Neural progenitor cell (in vitro differentiated cells): ENCODE measurements at regions not wholly inside any gene's neighbourhood (a gene's known extent, or its start where the extent isn't known, plus 50 kb on each side); places are given as distances from the start of the nearest gene placed in this dataset.
"Not testable (repeated sequence)": the region's sequence is repeated elsewhere in the genome, so short reads cannot be mapped to it uniquely, and the experiment has no call there.

Experiments used
- EZH2 ChIP-seq: fragments of 200-600 bp; sonication (generic); IDR thresholded peaks from 2 replicates; pipeline ENCODE4 v1.6.1; 2017; ENCODE audit warnings: antibody characterized with exemption, mild to moderate bottlenecking, moderate library complexity
- EZH2phosphoT487 ChIP-seq: fragments of 200-600 bp; sonication (generic); IDR thresholded peaks from 2 replicates; pipeline ENCODE4 v1.6.1; 2017; ENCODE audit warnings: antibody characterized with exemption
- TF ChIP-seq, protein P1 (sequence below): fragments of 200-600 bp; sonication (generic); IDR thresholded peaks from 2 replicates; pipeline ENCODE4 v1.5.1; 2017; ENCODE audit warnings: antibody characterized with exemption, mild to moderate bottlenecking

DNA sequence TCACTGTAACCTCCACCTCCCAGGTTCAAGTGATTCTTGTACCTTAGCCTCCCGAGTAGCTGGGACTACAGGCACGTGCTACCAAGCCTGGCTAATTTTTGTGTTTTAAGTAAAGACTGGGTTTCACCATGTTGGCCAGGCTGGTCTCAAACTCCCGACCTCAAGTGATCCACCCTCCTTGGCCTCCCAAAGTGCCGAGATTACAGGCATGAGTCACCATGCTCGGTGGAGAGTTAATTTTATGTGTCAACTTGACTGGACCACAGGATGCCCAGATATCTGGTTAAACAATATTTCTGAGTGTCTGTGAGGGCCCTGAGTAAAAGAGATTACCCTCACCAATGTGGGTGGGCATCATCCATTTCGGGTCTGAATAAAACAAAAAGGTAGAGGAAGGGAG lies 80.4 kb upstream of the FREM1 start:
- TF ChIP-seq, protein P1, sequence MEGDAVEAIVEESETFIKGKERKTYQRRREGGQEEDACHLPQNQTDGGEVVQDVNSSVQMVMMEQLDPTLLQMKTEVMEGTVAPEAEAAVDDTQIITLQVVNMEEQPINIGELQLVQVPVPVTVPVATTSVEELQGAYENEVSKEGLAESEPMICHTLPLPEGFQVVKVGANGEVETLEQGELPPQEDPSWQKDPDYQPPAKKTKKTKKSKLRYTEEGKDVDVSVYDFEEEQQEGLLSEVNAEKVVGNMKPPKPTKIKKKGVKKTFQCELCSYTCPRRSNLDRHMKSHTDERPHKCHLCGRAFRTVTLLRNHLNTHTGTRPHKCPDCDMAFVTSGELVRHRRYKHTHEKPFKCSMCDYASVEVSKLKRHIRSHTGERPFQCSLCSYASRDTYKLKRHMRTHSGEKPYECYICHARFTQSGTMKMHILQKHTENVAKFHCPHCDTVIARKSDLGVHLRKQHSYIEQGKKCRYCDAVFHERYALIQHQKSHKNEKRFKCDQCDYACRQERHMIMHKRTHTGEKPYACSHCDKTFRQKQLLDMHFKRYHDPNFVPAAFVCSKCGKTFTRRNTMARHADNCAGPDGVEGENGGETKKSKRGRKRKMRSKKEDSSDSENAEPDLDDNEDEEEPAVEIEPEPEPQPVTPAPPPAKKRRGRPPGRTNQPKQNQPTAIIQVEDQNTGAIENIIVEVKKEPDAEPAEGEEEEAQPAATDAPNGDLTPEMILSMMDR: not testable (repeated sequence)
- TF ChIP-seq EZH2phosphoT487, EZH2: not testable (repeated sequence)
